Testis (tissue), 2 donors: ENCODE measurements at regions not wholly inside any gene's neighbourhood (a gene's known extent, or its start where the extent isn't known, plus 50 kb on each side); places are given as distances from the start of the nearest gene placed in this dataset.

Experiments
- DNase-seq: peaks from one replicate; pipeline ENCODE4 v3.0.0-alpha.2; 2019
- H3K27ac ChIP-seq, 2 donors: fragments of 200-600 bp; sonication (generic); one replicate each; pipeline ENCODE4 v1.5.1; 2019
- H3K27me3 ChIP-seq: fragments of 200-600 bp; sonication (generic); one replicate; pipeline ENCODE4 v1.5.1; 2019
- H3K36me3 ChIP-seq: fragments of 200-600 bp; sonication (generic); one replicate; pipeline ENCODE4 v1.5.1; 2017; ENCODE audit warnings: low read depth; ENCODE audit errors: missing control alignments
- H3K4me1 ChIP-seq: fragments of 200-600 bp; sonication (generic); one replicate; pipeline ENCODE4 v1.5.1; 2019
- H3K4me3 ChIP-seq, 2 donors: fragments of 200-600 bp; sonication (generic); one replicate each; pipeline ENCODE4 v1.5.1; 2017 to 2019
- H3K9me3 ChIP-seq: fragments of 200-600 bp; sonication (generic); one replicate; pipeline ENCODE4 v1.5.1; 2017
- POLR2A ChIP-seq: fragments of 450-650 bp; IDR thresholded peaks from one replicate; pipeline ENCODE4 v1.6.1; 2017; ENCODE audit warnings: antibody characterized with exemption, mild to moderate bottlenecking, moderate library complexity
- WGBS, 2 donors: methylation state at CpG; one replicate each; pipeline ENCODE4 v1.1.5; 2018; 5-methylcytosine and 5-hydroxymethylcytosine counted together
- intact Hi-C: fragments of 100-400 bp; cut with DNase I; formaldehyde crosslinking; loops from one replicate; pipeline ENCODE4 v1.15.1; 2023; ENCODE audit warnings: low total_unique reads
- TF ChIP-seq, protein P1 (sequence below), 3 experiments: fragments of 450-650 bp in 2 of 3; fragments of 200-600 bp in 1 of 3; sonication (generic) in 1 of 3; IDR thresholded peaks; one replicate each; pipeline ENCODE4 v1.5.1; 2016 to 2019; ENCODE audit warnings: antibody characterized with exemption in 3 of 3, mild to moderate bottlenecking in 2 of 3, moderate library complexity in 1 of 3

DNA sequence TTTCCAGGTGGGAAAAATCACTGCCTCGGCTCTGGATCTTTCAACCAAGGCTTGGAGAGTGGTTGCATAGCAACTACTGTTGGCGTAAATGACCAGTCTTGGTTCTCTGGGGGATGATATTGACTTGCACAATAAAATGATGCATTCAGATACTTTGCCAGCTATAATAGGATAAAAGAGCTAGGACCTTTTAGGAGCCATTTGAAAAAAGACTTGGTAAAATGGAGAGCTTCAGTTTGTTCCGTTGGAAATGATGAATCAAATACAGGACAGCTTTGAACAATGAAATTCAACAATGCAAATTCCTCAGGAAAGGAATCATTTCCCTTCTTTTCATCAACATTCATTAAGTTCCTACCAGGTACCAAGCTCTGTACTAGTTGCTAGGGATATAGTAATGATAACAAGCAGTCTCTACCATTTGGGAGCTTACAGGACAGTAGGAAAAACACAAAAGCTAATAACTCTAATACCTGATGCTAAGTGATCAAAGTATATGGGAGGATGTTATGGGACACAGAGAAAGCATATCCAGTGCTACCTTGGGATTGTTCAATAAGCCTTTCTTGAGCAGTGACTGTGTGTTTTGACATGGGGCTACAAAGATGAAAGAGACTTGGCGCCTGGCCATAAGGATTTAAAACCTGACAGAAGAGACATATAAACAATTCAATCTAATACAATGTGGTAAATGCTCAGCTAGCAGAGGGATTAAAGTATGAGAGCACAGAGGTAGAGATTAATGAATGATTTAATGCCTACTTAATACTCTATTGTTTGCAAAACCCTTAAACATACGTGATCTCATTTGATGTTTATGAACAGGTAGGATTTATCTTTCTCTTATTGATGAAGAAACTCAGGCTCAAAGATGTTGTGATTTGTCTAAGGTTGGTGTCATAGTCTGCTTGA lies 110.7 kb downstream of the QPCT start:
- Histone ChIP-seq H3K9me3 (no peaks in the 10 kb centered on the region), H3K4me1 (peaks cover 4% of the 10 kb centered on the region), H3K36me3 (no peaks in the 10 kb centered on the region), H3K27ac (no peak overlapping the region), H3K4me3 (no peak overlapping the region), H3K27me3 (no peaks in the 10 kb centered on the region)
- WGBS, 2 donors, result 83 to 85% methylated on average over 5 of the region's 5 CpGs
- TF ChIP-seq, protein P1, sequence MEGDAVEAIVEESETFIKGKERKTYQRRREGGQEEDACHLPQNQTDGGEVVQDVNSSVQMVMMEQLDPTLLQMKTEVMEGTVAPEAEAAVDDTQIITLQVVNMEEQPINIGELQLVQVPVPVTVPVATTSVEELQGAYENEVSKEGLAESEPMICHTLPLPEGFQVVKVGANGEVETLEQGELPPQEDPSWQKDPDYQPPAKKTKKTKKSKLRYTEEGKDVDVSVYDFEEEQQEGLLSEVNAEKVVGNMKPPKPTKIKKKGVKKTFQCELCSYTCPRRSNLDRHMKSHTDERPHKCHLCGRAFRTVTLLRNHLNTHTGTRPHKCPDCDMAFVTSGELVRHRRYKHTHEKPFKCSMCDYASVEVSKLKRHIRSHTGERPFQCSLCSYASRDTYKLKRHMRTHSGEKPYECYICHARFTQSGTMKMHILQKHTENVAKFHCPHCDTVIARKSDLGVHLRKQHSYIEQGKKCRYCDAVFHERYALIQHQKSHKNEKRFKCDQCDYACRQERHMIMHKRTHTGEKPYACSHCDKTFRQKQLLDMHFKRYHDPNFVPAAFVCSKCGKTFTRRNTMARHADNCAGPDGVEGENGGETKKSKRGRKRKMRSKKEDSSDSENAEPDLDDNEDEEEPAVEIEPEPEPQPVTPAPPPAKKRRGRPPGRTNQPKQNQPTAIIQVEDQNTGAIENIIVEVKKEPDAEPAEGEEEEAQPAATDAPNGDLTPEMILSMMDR (IDR thresholded peaks at IDR 0.05), result no peak
- DNase-seq, result no peak
- intact Hi-C loops, result no loop called here

DNA sequence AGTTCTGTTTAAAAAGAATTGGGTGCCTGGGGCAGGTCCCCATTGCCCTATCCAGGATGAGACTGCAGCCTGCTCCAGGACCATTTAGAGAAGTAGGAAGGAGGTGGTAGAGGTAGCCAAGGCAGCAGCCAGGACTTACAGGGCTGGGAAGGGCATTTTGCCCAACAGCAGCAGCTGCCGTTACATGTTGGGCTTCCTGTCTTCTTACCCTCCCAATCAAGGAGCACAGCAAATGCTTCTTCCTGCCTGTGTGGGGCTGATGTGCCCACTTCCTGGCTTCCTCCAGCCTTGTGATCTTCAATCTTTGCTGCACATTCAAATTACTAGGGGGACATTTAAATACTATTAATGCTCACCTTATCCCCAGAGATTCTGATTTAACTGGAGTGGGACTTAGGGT lies 112.0 kb downstream of the QPCT start:
- WGBS, 2 donors, result 50 to 67% methylated on average over 1 of the region's 1 CpG
- peaks cover 4% of the 10 kb centered on the region for H3K4me1 ChIP-seq
- intact Hi-C loops, result no loop called here
- no peaks in the 10 kb centered on the region for H3K36me3 ChIP-seq
- DNase-seq, result no peak
- no peaks in the 10 kb centered on the region for H3K27me3 ChIP-seq
- TF ChIP-seq, protein P1 (IDR thresholded peaks at IDR 0.05), result no peak
- TF ChIP-seq POLR2A, result no peak
- no peak overlapping the region for H3K4me3 ChIP-seq
- no peak overlapping the region for H3K27ac ChIP-seq
- no peaks in the 10 kb centered on the region for H3K9me3 ChIP-seq

DNA sequence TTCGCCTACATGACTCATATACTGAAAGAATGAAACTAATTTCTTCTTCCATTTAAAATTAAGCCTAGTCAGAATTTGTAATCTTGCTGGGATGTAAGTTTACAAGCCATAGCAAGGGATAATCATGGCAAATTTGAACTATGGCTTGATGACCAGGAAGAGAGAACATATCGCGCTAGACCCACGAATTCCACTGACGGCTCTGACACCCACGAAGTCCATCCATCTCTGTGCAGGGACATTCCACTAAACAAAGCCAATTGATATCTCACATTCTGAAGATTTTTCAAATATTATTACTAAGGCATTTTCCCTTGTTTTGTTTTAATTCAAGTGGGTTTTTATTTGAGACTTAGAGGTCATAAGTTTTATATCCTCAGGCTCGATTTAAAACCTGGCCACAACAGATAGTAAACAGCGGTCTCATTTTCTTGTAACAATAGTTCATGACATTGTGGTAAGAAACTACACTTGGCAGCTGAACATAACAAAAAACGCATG lies 113.0 kb downstream of the QPCT start:
- WGBS, 2 donors, result 41 to 58% methylated on average over 9 of the region's 9 CpGs

DNA sequence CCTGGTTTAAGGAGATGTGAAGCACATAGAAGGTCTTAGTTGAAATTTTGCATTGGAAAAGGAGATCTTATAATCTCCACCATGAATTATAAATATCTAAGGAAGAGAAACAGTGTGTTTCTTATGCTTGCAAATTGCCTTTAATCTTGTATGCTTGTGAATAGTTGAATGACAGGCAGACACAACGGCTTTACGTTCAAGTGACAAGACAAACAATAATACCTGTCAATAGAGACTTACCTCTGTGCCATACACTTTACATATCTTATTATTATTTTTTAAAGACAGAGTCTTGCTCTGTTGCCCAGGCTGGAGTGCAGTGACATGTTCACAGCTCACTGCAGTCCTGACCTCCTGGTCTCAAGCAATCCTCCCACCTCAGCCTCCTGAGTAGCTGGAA lies 113.7 kb downstream of the QPCT start:
- no peak overlapping the region for H3K27ac ChIP-seq
- no peak for DNase-seq
- no peaks in the 10 kb centered on the region for H3K27me3 ChIP-seq
- intact Hi-C loops, result no loop called here
- H3K36me3 ChIP-seq, result no peaks in the 10 kb centered on the region
- H3K4me1 ChIP-seq, result peaks cover 4% of the 10 kb centered on the region
- 88 to 94% methylated on average over 2 of the region's 2 CpGs for WGBS, 2 donors
- no peaks in the 10 kb centered on the region for H3K9me3 ChIP-seq
- no peak overlapping the region for H3K4me3 ChIP-seq
- TF ChIP-seq POLR2A, result no peak
- TF ChIP-seq, protein P1 (IDR thresholded peaks at IDR 0.05), result no peak

More for the DNA sequence above, 113.0 kb downstream of the QPCT start:
- no peak overlapping the region for H3K4me3 ChIP-seq
- H3K36me3 ChIP-seq, result no peaks in the 10 kb centered on the region
- H3K27ac ChIP-seq, result peak overlapping the region in 1 of 2 donors; percentile 8
- TF ChIP-seq, protein P1 (IDR thresholded peaks at IDR 0.05), result no peak
- TF ChIP-seq POLR2A, result no peak
- intact Hi-C loops, result no loop called here
- H3K27me3 ChIP-seq, result no peaks in the 10 kb centered on the region
- H3K4me1 ChIP-seq, result peaks cover 4% of the 10 kb centered on the region
- H3K9me3 ChIP-seq, result no peaks in the 10 kb centered on the region
- DNase-seq, result no peak
